Esophagus squamous epithelium (tissue), 4 donors: ENCODE measurements at regions not wholly inside any gene's neighbourhood (a gene's known extent, or its start where the extent isn't known, plus 50 kb on each side); places are given as distances from the start of the nearest gene placed in this dataset.

Source experiments
- POLR2A ChIP-seq, 4 donors: fragments of 450-650 bp; IDR thresholded peaks; one replicate each; pipeline ENCODE4 v1.6.1; 2017; ENCODE audit warnings: antibody characterized with exemption in 4 of 4, mild to moderate bottlenecking in 4 of 4, moderate library complexity in 3 of 4
- TF ChIP-seq, protein P1 (sequence below), 6 experiments: fragments of 450-650 bp in 4 of 6; fragments of 200-600 bp in 2 of 6; sonication (generic) in 2 of 6; IDR thresholded peaks; one replicate each; pipeline ENCODE4 v1.5.1; 2016 to 2019; ENCODE audit warnings: antibody characterized with exemption in 6 of 6, mild to moderate bottlenecking in 4 of 6, moderate library complexity in 4 of 6

DNA sequence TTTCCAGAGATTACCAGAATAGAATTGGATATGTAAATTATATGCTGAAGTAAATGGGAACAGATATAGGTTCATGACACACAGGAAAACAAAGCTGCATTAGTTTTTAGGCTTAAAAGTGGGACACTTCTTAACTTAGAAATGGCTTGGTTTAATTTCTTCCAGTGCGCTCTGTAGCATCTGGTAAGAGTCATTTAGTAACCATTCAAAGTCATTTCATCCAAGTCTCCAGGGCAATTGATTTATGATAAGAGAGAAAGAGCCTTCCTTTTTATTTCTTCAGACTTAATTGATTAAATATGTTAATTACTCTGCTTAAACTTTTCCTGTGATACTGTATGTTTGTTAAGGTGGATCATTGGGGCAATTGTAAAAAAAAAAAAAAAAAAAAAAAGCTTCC lies 368.0 kb downstream of the DOK5 start:
- TF ChIP-seq POLR2A (IDR thresholded peaks at IDR 0.05) = no peak
- TF ChIP-seq, protein P1, sequence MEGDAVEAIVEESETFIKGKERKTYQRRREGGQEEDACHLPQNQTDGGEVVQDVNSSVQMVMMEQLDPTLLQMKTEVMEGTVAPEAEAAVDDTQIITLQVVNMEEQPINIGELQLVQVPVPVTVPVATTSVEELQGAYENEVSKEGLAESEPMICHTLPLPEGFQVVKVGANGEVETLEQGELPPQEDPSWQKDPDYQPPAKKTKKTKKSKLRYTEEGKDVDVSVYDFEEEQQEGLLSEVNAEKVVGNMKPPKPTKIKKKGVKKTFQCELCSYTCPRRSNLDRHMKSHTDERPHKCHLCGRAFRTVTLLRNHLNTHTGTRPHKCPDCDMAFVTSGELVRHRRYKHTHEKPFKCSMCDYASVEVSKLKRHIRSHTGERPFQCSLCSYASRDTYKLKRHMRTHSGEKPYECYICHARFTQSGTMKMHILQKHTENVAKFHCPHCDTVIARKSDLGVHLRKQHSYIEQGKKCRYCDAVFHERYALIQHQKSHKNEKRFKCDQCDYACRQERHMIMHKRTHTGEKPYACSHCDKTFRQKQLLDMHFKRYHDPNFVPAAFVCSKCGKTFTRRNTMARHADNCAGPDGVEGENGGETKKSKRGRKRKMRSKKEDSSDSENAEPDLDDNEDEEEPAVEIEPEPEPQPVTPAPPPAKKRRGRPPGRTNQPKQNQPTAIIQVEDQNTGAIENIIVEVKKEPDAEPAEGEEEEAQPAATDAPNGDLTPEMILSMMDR (IDR thresholded peaks at IDR 0.05) = no peak
